H9 (cell line): ENCODE measurements at regions not wholly inside any gene's neighbourhood (a gene's known extent, or its start where the extent isn't known, plus 50 kb on each side); places are given as distances from the start of the nearest gene placed in this dataset.

Experiments used
- DNase-seq: peaks from one replicate; pipeline ENCODE4 v3.0.0-alpha.2; 2017
- H2AFZ ChIP-seq: one replicate; pipeline ENCODE4 v1.6.1; 2013; ENCODE audit warnings: mild to moderate bottlenecking, low read length, control low read depth, moderate library complexity
- H2AK5ac ChIP-seq: 2 replicates; pipeline ENCODE4 v1.6.1; 2013; ENCODE audit warnings: low read length, control low read depth, mixed read lengths; ENCODE audit not compliant: insufficient read length
- H2BK120ac ChIP-seq: one replicate; pipeline ENCODE4 v1.6.1; 2013; ENCODE audit warnings: low read depth, mild to moderate bottlenecking, low read length, control low read depth, inconsistent platforms; ENCODE audit not compliant: poor library complexity, severe bottlenecking
- H2BK12ac ChIP-seq: 2 replicates; pipeline ENCODE4 v1.6.1; 2013; ENCODE audit warnings: low read length, control low read depth, mixed read lengths, low read depth; ENCODE audit not compliant: insufficient read length
- H2BK15ac ChIP-seq: 2 replicates; pipeline ENCODE4 v1.6.1; 2013; ENCODE audit warnings: low read depth, low read length, control low read depth
- H2BK20ac ChIP-seq: one replicate; pipeline ENCODE4 v1.6.1; 2013; ENCODE audit warnings: low read depth, mild to moderate bottlenecking, low read length, control low read depth, inconsistent platforms; ENCODE audit not compliant: poor library complexity, severe bottlenecking
- H2BK5ac ChIP-seq: 2 replicates; pipeline ENCODE4 v1.6.1; 2013; ENCODE audit warnings: low read length, control low read depth, mixed read lengths; ENCODE audit not compliant: insufficient read length
- H3K14ac ChIP-seq: 2 replicates; pipeline ENCODE4 v1.6.1; 2013; ENCODE audit warnings: low read length, control low read depth; ENCODE audit not compliant: insufficient read depth
- H3K18ac ChIP-seq: 2 replicates; pipeline ENCODE4 v1.6.1; 2013; ENCODE audit warnings: low read depth, mild to moderate bottlenecking, mixed read lengths, low read length, control low read depth; ENCODE audit not compliant: insufficient read length
- H3K23ac ChIP-seq: 2 replicates; pipeline ENCODE4 v1.6.1; 2013; ENCODE audit warnings: low read length, control low read depth, mixed read lengths, low read depth; ENCODE audit not compliant: insufficient read length
- H3K23me2 ChIP-seq: 2 replicates; pipeline ENCODE4 v1.6.1; 2013; ENCODE audit warnings: low read depth, mild to moderate bottlenecking, mixed read lengths, low read length, control low read depth; ENCODE audit not compliant: insufficient read length, poor library complexity, severe bottlenecking
- H3K27ac ChIP-seq: 2 replicates; pipeline ENCODE4 v1.5.1; 2013; ENCODE audit warnings: low read length, control low read depth, mixed read lengths, low read depth; ENCODE audit not compliant: insufficient read length
- H3K27me3 ChIP-seq: 2 replicates; pipeline ENCODE4 v1.6.1; 2013; ENCODE audit warnings: low read length, control low read depth, inconsistent platforms; ENCODE audit not compliant: insufficient read depth
- H3K4ac ChIP-seq: 2 replicates; pipeline ENCODE4 v1.6.1; 2013; ENCODE audit warnings: low read depth, mild to moderate bottlenecking, control low read depth, inconsistent platforms, low read length, moderate library complexity
- H3K4me1 ChIP-seq: 2 replicates; pipeline ENCODE4 v1.6.1; 2013; ENCODE audit warnings: low read length, control low read depth, inconsistent platforms; ENCODE audit not compliant: insufficient read depth
- H3K4me2 ChIP-seq: 2 replicates; pipeline ENCODE4 v1.6.1; 2013; ENCODE audit warnings: low read length, control low read depth, mixed read lengths; ENCODE audit not compliant: insufficient read length, insufficient read depth
- H3K56ac ChIP-seq: 2 replicates; pipeline ENCODE4 v1.6.1; 2013; ENCODE audit warnings: low read depth, mild to moderate bottlenecking, mixed read lengths, low read length, control low read depth; ENCODE audit not compliant: insufficient read length
- H3K79me1 ChIP-seq: 2 replicates; pipeline ENCODE4 v1.6.1; 2013; ENCODE audit warnings: low read depth, mild to moderate bottlenecking, moderate library complexity, low read length, control low read depth, inconsistent platforms; ENCODE audit not compliant: insufficient read depth, poor library complexity, severe bottlenecking
- H3K79me2 ChIP-seq: 2 replicates; pipeline ENCODE4 v1.6.1; 2013; ENCODE audit warnings: low read length, control low read depth, inconsistent platforms; ENCODE audit not compliant: insufficient read depth
- H3K9ac ChIP-seq: 2 replicates; pipeline ENCODE4 v1.6.1; 2013; ENCODE audit warnings: low read length, control low read depth, mixed read lengths; ENCODE audit not compliant: insufficient read length; ENCODE audit errors: extremely low read depth
- H3K9me3 ChIP-seq: one replicate; pipeline ENCODE4 v1.6.1; 2013; ENCODE audit warnings: low read depth, low read length, inconsistent platforms; ENCODE audit not compliant: control insufficient read depth
- H3T11ph ChIP-seq: one replicate; pipeline ENCODE4 v1.6.1; 2013; ENCODE audit warnings: mild to moderate bottlenecking, low read length, control low read depth, inconsistent platforms
- H4K20me1 ChIP-seq: one replicate; pipeline ENCODE4 v1.6.1; 2013; ENCODE audit not compliant: control insufficient read depth, insufficient read length, insufficient read depth
- H4K5ac ChIP-seq: 2 replicates; pipeline ENCODE4 v1.6.1; 2013; ENCODE audit warnings: low read depth, mild to moderate bottlenecking, mixed read lengths, low read length, control low read depth; ENCODE audit not compliant: insufficient read length
- H4K8ac ChIP-seq: replicated peaks from 2 replicates; pipeline ENCODE4 v1.6.1; 2013; ENCODE audit warnings: low read length, control low read depth, mixed read lengths, low read depth; ENCODE audit not compliant: insufficient read length
- H4K91ac ChIP-seq: 2 replicates; pipeline ENCODE4 v1.6.1; 2013; ENCODE audit warnings: low read depth, mild to moderate bottlenecking, moderate library complexity, mixed read lengths, low read length, control low read depth; ENCODE audit not compliant: insufficient read length
- H3K27ac Mint-ChIP-seq, 3 experiments: 2 replicates in 2 of 3; 3 replicates in 1 of 3; pipeline ENCODE4 v1.8.0; 2020 to 2021; ENCODE audit warnings: mixed read lengths in 3 of 3, mild to moderate bottlenecking in 1 of 3, moderate library complexity in 1 of 3
- H3K27me3 Mint-ChIP-seq: 2 replicates; pipeline ENCODE4 v1.8.0; 2021; ENCODE audit warnings: low read depth, mild to moderate bottlenecking, moderate library complexity, mixed read lengths
- H3K36me3 Mint-ChIP-seq, 3 experiments: 2 replicates in 2 of 3; 3 replicates in 1 of 3; pipeline ENCODE4 v1.8.0; 2020 to 2021; ENCODE audit warnings: low read depth in 3 of 3, mixed read lengths in 3 of 3; ENCODE audit not compliant: insufficient read depth in 1 of 3
- H3K4me1 Mint-ChIP-seq, 2 experiments: 2 replicates each; pipeline ENCODE4 v1.8.0; 2020; ENCODE audit warnings: mixed read lengths in 2 of 2
- H3K4me3 Mint-ChIP-seq, 2 experiments: 2 replicates in 1 of 2; 3 replicates in 1 of 2; pipeline ENCODE4 v1.8.0; 2020 to 2021; ENCODE audit warnings: mild to moderate bottlenecking in 2 of 2, mixed read lengths in 2 of 2, moderate library complexity in 1 of 2
- H3K9me3 Mint-ChIP-seq, 2 experiments: 2 replicates in 1 of 2; 3 replicates in 1 of 2; pipeline ENCODE4 v1.8.0; 2020; ENCODE audit warnings: mild to moderate bottlenecking in 2 of 2, mixed read lengths in 2 of 2, moderate library complexity in 1 of 2
- CTCF ChIP-seq: fragments of 200-600 bp; sonication (generic); conservative IDR thresholded peaks from 3 replicates; pipeline ENCODE4 v1.8.0; 2021; ENCODE audit warnings: antibody characterized with exemption, mild to moderate bottlenecking
- WGBS: extraction: QIAGEN DNeasy Blood & Tissue Kit; methylation state at CpG from one replicate; pipeline ENCODE4 v1.1.7; 2013; ENCODE audit warnings: missing lambda C conversion rate, low lambda C conversion rate, mixed read lengths; ENCODE audit not compliant: insufficient read length; ENCODE audit errors: extremely low coverage; 5-methylcytosine and 5-hydroxymethylcytosine counted together

- H3K36me3 Mint-ChIP-seq, result no peaks in the 10 kb centered on the region
- no peaks in the 10 kb centered on the region for H3K23me2 ChIP-seq
- no peak overlapping the region for H3K27ac ChIP-seq
- no peak for DNase-seq
- H4K91ac ChIP-seq, result no peak overlapping the region
- no peak overlapping the region for H3T11ph ChIP-seq
- no peak overlapping the region for H2BK5ac ChIP-seq
- H2BK120ac ChIP-seq, result no peak overlapping the region
- H4K8ac ChIP-seq, result no peak overlapping the region
- H3K4me1 Mint-ChIP-seq, result no peaks in the 10 kb centered on the region
- no peak overlapping the region for H2BK15ac ChIP-seq
- no peak overlapping the region for H3K4ac ChIP-seq
- no peak overlapping the region for H2BK20ac ChIP-seq
- H3K9me3 ChIP-seq, result no peaks in the 10 kb centered on the region
- TF ChIP-seq CTCF, result no peak
- H2AK5ac ChIP-seq, result no peak overlapping the region
- no peak overlapping the region for H3K56ac ChIP-seq
- H2AFZ ChIP-seq, result no peak overlapping the region
- no peaks in the 10 kb centered on the region for H3K9me3 Mint-ChIP-seq
- H3K27me3 Mint-ChIP-seq, result no peaks in the 10 kb centered on the region; the same call in none of the 2 replicates
- H3K27ac Mint-ChIP-seq, result no peak overlapping the region
- no peak overlapping the region for H3K4me2 ChIP-seq
- H2BK12ac ChIP-seq, result no peak overlapping the region
- no peaks in the 10 kb centered on the region for H3K27me3 ChIP-seq
- no peak overlapping the region for H3K14ac ChIP-seq
- H3K79me2 ChIP-seq, result no peaks in the 10 kb centered on the region
- no peaks in the 10 kb centered on the region for H3K4me1 ChIP-seq
- WGBS, result no CpG with 5 or more reads among the region's 1 CpG
- H3K9ac ChIP-seq, result no peak overlapping the region
- no peak overlapping the region for H3K4me3 Mint-ChIP-seq
- no peak overlapping the region for H4K5ac ChIP-seq
- no peak overlapping the region for H3K18ac ChIP-seq
- H3K23ac ChIP-seq, result no peak overlapping the region
- no peaks in the 10 kb centered on the region for H4K20me1 ChIP-seq
- no peaks in the 10 kb centered on the region for H3K79me1 ChIP-seq
Measured at GRCh38 chr17:33611532-33611931, 318.4 kb upstream of the ASIC2 start.
